ENCODE measurements at regions not wholly inside any gene's neighbourhood (a gene's known extent, or its start where the extent isn't known, plus 50 kb on each side); places are given as distances from the start of the nearest gene placed in this dataset.

DNA sequence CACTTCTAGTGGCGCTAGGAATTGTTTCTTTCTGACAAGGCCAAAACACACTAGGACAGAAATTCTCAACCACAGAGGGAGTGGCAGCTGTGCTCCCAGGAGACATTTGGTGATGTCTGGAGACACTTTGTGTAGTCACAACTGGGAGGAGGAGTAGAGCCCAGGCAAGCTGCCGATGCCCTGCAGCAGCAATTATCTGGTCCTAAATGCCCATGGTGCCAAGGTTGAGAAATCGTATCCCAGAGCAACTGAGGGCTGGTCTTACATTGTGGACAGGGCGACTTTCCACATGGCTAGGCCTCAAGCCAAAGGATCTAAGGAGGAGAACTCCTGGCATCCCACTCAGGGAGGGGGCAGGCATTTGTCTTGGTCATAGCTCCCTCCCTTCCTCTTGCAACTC is 259.9 kb downstream of the GADD45G start:
- Histone ChIP-seq H3K9ac (ENCODE audit: low read length) (no peak overlapping the region), H3K27me3 (ENCODE audit: control insufficient read depth, insufficient read depth, low read length) (no peaks in the 10 kb centered on the region), H3K4me1 (ENCODE audit: control insufficient read depth, low read depth, low read length) (no peaks in the 10 kb centered on the region), H3K27ac (ENCODE audit: low read length) (no peak overlapping the region), H3K9me3 (ENCODE audit: control insufficient read depth, low read depth, low read length) (no peaks in the 10 kb centered on the region), H3K36me3 (ENCODE audit: control insufficient read depth, low read depth, low read length) (no peaks in the 10 kb centered on the region), H3K4me3 (ENCODE audit: low read length) (no peak overlapping the region)

DNA sequence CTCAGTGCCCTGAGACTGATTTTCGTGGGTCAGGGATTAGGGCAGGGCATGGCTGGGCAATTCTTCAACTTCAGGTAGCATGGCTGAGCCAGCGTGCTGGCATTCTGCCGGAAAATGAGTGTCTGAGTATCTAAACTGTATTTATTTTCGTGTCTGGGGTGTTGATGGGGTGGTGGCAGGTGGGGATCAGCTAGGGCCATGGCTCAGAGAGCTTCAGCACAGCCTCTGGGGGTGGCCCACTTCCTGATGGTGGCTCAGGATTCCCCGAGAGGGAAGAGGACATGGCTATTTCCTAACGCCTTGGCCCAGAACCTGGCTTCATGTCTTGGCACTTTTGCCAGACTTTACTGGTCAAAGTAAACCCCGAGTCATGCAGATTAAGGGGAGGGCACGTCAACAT is 260.5 kb downstream of the GADD45G start:
- Histone ChIP-seq H3K4me3 (ENCODE audit: low read length) (no peak overlapping the region), H3K36me3 (ENCODE audit: control insufficient read depth, low read depth, low read length) (no peaks in the 10 kb centered on the region), H3K27ac (ENCODE audit: low read length) (no peak overlapping the region), H3K9ac (ENCODE audit: low read length) (no peak overlapping the region), H3K27me3 (ENCODE audit: control insufficient read depth, insufficient read depth, low read length) (no peaks in the 10 kb centered on the region), H3K9me3 (ENCODE audit: control insufficient read depth, low read depth, low read length) (no peaks in the 10 kb centered on the region), H3K4me1 (ENCODE audit: control insufficient read depth, low read depth, low read length) (no peaks in the 10 kb centered on the region)

DNA sequence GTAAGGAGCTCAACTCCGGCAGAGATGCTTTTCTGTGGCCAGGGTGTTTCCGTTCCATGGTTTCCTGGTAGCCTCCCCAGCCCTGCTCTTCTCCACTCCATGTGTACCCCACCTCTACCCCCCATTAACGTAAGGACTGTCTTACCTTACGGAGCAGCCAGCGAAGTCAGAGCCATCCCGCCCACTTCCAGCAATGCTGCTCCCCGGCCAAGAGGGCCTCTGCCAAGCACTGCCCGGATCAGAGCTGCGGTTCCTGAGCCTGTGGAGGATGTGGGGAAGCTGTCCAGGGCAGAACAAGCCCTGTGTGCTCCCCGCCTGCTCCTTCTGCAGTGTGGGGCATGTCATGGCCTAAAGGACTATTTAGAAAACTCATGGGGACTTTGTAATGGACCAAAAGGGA is 261.2 kb downstream of the GADD45G start:
- Histone ChIP-seq H3K4me3 (ENCODE audit: low read length) (no peak overlapping the region), H3K9ac (ENCODE audit: low read length) (no peak overlapping the region), H3K27me3 (ENCODE audit: control insufficient read depth, insufficient read depth, low read length) (no peaks in the 10 kb centered on the region), H3K27ac (ENCODE audit: low read length) (no peak overlapping the region), H3K9me3 (ENCODE audit: control insufficient read depth, low read depth, low read length) (no peaks in the 10 kb centered on the region), H3K4me1 (ENCODE audit: control insufficient read depth, low read depth, low read length) (no peaks in the 10 kb centered on the region), H3K36me3 (ENCODE audit: control insufficient read depth, low read depth, low read length) (no peaks in the 10 kb centered on the region)

DNA sequence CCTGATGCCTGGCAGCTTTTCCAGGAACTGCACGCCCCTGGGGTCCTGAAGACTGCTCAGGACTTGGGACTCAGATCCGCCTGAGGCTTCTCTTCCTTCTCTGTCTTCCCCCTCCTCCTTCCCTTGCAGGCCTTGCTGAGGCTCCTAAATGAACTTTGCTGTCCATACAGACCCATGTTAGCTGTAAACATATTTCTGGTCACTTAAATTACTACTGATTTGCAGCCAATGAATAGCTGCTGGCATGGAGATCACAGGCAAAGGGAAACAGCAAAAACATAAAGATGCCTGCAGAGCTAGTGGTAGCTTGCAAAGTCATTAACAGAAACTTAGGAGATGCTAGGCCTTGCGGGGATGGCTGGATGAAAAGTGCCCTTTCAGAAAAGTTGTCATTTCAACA is 261.9 kb downstream of the GADD45G start:
- H3K4me1 ChIP-seq (ENCODE audit: control insufficient read depth, low read depth, low read length) = no peaks in the 10 kb centered on the region
- no peak overlapping the region for H3K9ac ChIP-seq (ENCODE audit: low read length)
- H3K9me3 ChIP-seq (ENCODE audit: control insufficient read depth, low read depth, low read length) = no peaks in the 10 kb centered on the region
- no peaks in the 10 kb centered on the region for H3K27me3 ChIP-seq (ENCODE audit: control insufficient read depth, insufficient read depth, low read length)
- H3K36me3 ChIP-seq (ENCODE audit: control insufficient read depth, low read depth, low read length) = no peaks in the 10 kb centered on the region
- H3K4me3 ChIP-seq (ENCODE audit: low read length) = no peak overlapping the region
- H3K27ac ChIP-seq (ENCODE audit: low read length) = no peak overlapping the region

DNA sequence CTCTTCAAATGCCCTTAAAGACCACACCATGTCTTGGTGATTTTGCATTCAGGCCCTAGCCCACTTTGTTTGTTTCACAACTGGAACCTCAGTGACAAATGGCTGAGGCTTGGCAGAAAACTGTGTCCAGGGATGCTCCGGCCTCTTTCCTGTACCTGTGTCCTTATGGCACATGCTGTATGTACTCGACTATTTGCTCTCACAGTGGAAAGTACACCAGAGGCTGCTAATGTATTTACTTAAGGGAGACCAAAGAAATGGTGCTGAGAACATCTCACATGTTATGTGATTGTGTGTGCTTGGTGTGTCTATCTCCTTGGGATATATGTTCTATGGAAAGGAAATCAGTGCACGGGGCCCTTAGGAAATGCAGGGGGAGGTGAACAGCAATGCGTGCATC is 263.3 kb downstream of the GADD45G start:
- no peaks in the 10 kb centered on the region for H3K27me3 ChIP-seq (ENCODE audit: control insufficient read depth, insufficient read depth, low read length)

DNA sequence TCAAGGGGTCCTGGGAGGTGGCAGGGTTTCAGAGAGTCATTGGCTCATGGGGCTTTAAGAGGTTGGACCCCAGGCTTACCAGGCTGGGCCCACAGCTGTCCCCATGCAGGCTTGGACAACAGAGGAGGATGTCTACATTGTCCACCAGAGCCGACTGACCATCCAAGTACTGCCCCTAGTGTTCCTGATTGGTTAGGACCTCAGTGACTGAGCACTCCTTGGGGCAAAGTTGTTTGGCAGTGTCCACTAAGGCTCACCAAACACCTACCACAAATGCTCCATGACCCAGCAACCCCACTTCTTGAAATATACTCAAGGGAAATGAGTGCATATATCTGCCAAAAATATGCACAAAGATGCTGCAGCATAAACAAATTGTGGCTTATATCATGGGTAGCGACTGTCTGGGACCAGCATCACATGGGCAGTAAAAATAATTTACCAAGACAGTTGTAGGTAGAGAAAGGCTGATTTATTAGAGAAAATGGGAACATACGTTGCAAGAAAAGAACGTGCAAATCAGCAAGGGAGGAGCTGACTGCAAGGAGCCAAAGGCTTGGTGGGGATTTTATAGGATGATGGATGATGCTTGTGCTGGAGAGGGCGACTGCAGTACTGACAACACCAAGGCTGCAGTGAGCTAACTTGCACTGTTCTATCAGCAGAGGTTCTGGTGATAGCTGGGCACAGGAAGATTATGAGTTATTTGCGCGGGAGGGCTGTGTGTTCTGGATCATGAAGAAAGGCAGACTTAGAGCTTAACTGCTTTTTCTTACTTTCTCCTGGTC is 265.2 kb downstream of the GADD45G start:
- no peak overlapping the region for H3K27ac ChIP-seq (ENCODE audit: low read length)
- H3K9me3 ChIP-seq (ENCODE audit: control insufficient read depth, low read depth, low read length) = no peaks in the 10 kb centered on the region
- H3K4me1 ChIP-seq (ENCODE audit: control insufficient read depth, low read depth, low read length) = no peaks in the 10 kb centered on the region
- no peak overlapping the region for H3K9ac ChIP-seq (ENCODE audit: low read length)
- H3K36me3 ChIP-seq (ENCODE audit: control insufficient read depth, low read depth, low read length) = no peaks in the 10 kb centered on the region
- H3K27me3 ChIP-seq (ENCODE audit: control insufficient read depth, insufficient read depth, low read length) = no peaks in the 10 kb centered on the region
- H3K4me3 ChIP-seq (ENCODE audit: low read length) = no peak overlapping the region

More for the DNA sequence above, 263.3 kb downstream of the GADD45G start:
- Histone ChIP-seq H3K4me3 (ENCODE audit: low read length) (no peak overlapping the region), H3K4me1 (ENCODE audit: control insufficient read depth, low read depth, low read length) (no peaks in the 10 kb centered on the region), H3K9me3 (ENCODE audit: control insufficient read depth, low read depth, low read length) (no peaks in the 10 kb centered on the region), H3K36me3 (ENCODE audit: control insufficient read depth, low read depth, low read length) (no peaks in the 10 kb centered on the region), H3K27ac (ENCODE audit: low read length) (no peak overlapping the region), H3K9ac (ENCODE audit: low read length) (no peak overlapping the region)

DNA sequence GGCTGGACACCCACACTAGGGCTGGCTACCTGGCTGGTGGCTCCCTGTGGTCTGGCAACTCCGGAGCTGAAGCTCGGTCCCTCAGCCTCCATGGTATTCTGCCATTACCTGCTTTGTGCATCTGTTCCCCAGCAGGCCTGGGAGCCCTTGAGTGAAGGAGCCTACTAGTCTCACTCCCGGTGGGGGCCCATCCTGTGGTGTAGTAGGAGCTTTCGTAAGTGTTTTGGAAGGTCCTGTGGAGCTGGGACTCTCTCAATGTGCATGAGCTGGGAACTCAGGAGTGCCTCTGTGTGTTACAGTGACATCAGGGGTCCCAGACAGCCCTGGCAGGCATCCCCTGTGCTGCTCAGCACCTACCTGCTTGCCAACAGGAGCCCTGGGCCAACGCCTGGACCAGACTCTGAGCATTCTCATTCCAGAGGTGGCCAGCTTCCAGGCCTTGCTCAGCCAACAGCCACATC is 267.1 kb downstream of the GADD45G start:
- no peak overlapping the region for H3K9ac ChIP-seq (ENCODE audit: low read length)
- no peak overlapping the region for H3K4me3 ChIP-seq (ENCODE audit: low read length)
- no peaks in the 10 kb centered on the region for H3K36me3 ChIP-seq (ENCODE audit: control insufficient read depth, low read depth, low read length)
- H3K27ac ChIP-seq (ENCODE audit: low read length) = no peak overlapping the region
- H3K4me1 ChIP-seq (ENCODE audit: control insufficient read depth, low read depth, low read length) = no peaks in the 10 kb centered on the region
- H3K9me3 ChIP-seq (ENCODE audit: control insufficient read depth, low read depth, low read length) = no peaks in the 10 kb centered on the region
- no peaks in the 10 kb centered on the region for H3K27me3 ChIP-seq (ENCODE audit: control insufficient read depth, insufficient read depth, low read length)

DNA sequence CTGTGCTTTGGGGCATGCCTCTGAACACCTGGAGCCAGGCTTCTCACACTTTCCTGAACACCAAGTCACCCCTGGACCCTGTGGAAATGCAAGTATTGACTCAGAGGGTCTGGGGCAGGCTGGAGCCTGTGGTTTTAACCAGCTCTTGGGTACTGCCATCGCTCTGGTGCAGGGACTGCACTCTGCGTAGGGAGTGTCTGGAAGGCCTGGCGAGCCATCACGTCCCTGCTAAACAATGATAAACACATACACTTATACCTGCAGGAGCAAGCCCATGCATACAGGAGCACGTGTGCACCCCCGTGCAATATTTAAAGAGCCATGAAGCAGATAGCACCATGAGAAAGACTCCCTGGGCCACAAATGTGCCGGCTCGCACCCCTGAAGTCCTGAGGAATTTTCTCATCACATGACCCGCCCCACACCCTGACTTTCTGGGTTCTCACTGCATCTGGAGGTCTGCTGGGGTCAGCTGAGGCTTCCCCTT is 267.7 kb downstream of the GADD45G start:
- Histone ChIP-seq H3K27me3 (ENCODE audit: control insufficient read depth, insufficient read depth, low read length) (no peaks in the 10 kb centered on the region), H3K9ac (ENCODE audit: low read length) (no peak overlapping the region), H3K9me3 (ENCODE audit: control insufficient read depth, low read depth, low read length) (no peaks in the 10 kb centered on the region), H3K4me1 (ENCODE audit: control insufficient read depth, low read depth, low read length) (no peaks in the 10 kb centered on the region), H3K4me3 (ENCODE audit: low read length) (no peak overlapping the region), H3K27ac (ENCODE audit: low read length) (no peak overlapping the region), H3K36me3 (ENCODE audit: control insufficient read depth, low read depth, low read length) (no peaks in the 10 kb centered on the region)

DNA sequence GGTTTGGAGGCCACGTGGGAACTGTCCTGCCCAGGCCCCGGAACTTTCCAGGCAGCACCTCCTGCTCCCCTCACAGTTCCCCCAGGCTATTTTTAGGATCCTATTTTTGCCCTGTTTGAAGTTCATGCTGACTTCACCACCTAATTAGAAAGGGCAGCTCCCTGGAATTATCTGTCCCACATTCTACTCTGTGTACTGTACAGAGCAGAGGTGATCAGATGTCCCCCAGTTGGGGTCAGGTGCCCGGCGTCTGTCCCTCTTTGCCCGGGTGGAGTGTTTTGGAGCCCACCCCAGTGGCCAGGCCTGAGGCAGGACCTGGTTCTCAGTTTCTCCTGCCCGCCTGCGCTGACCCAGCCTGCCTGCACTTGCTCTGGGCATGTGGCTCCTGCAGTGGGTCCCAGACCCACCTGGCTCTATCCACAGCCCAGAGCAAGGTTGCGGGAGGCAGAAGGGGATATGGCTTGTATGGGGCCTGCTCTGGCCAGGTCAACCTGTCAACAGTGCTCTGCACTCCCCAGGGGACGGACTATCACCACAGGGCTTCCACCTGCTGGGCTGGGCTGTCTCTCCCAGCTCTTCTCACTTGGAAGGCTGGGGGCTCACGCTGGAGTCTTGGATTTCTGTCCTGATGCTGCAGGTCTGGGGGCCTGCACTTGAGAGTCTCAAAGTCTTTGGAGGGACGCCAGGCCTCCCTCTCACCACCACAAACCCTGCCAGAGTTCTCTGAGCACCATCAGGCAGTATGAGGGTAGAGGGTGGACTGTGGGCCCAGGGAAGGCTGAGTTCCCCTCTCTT is 268.3 kb downstream of the GADD45G start:
- Histone ChIP-seq H3K4me3 (ENCODE audit: low read length) (no peak overlapping the region), H3K36me3 (ENCODE audit: control insufficient read depth, low read depth, low read length) (no peaks in the 10 kb centered on the region), H3K4me1 (ENCODE audit: control insufficient read depth, low read depth, low read length) (no peaks in the 10 kb centered on the region), H3K27me3 (ENCODE audit: control insufficient read depth, insufficient read depth, low read length) (no peaks in the 10 kb centered on the region), H3K9ac (ENCODE audit: low read length) (no peak overlapping the region), H3K9me3 (ENCODE audit: control insufficient read depth, low read depth, low read length) (no peaks in the 10 kb centered on the region), H3K27ac (ENCODE audit: low read length) (no peak overlapping the region)

DNA sequence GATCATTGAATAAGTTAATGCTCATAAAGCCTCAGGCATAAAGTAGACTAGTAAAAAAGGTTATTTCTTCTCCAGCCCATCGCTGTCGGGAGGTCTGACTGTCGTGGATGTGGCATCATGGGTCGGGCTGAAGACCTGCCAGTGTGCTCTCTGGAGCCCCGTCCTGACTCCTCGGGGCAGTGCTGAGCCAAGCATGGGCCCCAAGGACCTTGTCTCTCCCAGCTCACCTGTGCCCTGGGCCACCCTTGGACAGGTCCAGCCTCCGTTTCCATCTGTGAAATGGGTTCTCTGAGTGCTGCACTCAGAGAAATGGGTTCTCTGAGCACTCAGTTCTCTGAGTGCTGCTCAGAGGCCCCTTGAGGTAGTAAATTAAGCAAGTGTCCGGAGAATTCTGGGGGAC is 269.0 kb downstream of the GADD45G start:
- Histone ChIP-seq H3K27ac (ENCODE audit: low read length) (no peak overlapping the region), H3K4me3 (ENCODE audit: low read length) (no peak overlapping the region), H3K4me1 (ENCODE audit: control insufficient read depth, low read depth, low read length) (no peaks in the 10 kb centered on the region), H3K27me3 (ENCODE audit: control insufficient read depth, insufficient read depth, low read length) (no peaks in the 10 kb centered on the region), H3K9ac (ENCODE audit: low read length) (no peak overlapping the region), H3K9me3 (ENCODE audit: control insufficient read depth, low read depth, low read length) (no peaks in the 10 kb centered on the region), H3K36me3 (ENCODE audit: control insufficient read depth, low read depth, low read length) (no peaks in the 10 kb centered on the region)

DNA sequence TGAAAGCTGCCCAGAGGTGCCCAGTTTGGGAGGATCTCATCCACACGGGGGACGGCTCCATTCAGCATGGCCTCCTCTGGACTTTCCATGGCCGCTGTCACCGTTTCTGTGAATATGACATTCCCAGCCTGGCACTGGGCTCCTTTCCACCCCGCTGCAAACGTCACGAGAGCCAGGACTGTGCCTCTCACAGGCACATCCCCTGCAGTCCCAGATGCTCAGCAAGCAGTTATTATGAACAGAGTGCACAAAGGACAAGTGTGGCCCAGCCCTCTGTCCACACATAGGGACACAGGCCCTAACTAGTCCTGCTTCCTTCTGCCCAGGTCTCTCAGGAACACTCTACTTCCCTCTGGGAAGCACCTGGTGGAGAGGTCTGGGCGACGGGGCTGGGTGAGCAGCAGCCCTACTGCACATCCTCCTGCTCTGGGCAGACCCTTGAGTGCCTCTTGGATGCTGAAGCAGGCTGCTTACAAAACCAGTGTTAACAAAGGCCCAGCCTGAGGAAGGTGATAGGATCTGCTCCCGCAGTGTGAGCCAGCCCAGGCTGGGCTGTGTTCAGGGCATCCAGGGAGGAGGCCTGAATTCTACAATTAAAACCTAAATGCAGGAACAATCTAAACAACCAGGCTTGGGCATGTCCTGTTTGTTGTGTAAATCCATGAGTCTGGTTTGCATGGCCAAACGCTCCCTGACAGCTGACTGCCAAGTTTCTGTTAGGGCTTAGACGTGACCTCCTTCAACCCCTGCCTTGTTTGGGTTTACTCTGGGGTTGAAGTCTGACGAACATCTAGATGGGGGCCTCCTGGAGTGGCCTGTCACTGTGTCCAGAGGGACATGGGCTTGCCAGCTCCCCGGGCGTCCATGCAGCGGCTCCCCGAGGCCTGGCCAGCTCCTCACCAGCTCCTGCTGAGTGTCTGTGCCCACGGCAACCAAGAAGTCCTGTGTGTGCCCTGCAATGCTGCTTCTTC is 269.8 kb downstream of the GADD45G start:
- H3K4me3 ChIP-seq (ENCODE audit: low read length) = no peak overlapping the region
- no peaks in the 10 kb centered on the region for H3K9me3 ChIP-seq (ENCODE audit: control insufficient read depth, low read depth, low read length)
- no peaks in the 10 kb centered on the region for H3K4me1 ChIP-seq (ENCODE audit: control insufficient read depth, low read depth, low read length)
- H3K36me3 ChIP-seq (ENCODE audit: control insufficient read depth, low read depth, low read length) = no peaks in the 10 kb centered on the region
- H3K9ac ChIP-seq (ENCODE audit: low read length) = no peak overlapping the region
- no peak overlapping the region for H3K27ac ChIP-seq (ENCODE audit: low read length)
- H3K27me3 ChIP-seq (ENCODE audit: control insufficient read depth, insufficient read depth, low read length) = no peaks in the 10 kb centered on the region
